C4-2B (cell line): ENCODE measurements at regions not wholly inside any gene's neighbourhood (a gene's known extent, or its start where the extent isn't known, plus 50 kb on each side); places are given as distances from the start of the nearest gene placed in this dataset.

ENCODE experiments used
- CTCF ChIP-seq: fragments of 450-650 bp; conservative IDR thresholded peaks from 2 replicates; pipeline ENCODE4 v1.5.1; 2017; ENCODE audit warnings: mild to moderate bottlenecking
- ZFX ChIP-seq: fragments of 450-650 bp; IDR thresholded peaks from 2 replicates; pipeline ENCODE4 v1.6.1; 2017

- TF ChIP-seq CTCF = no peak
- TF ChIP-seq ZFX = no peak
Observed at GRCh38 chr6:137740091-137740755, 126.8 kb upstream of the TNFAIP3 start.
